ENCODE measurements at regions not wholly inside any gene's neighbourhood (a gene's known extent, or its start where the extent isn't known, plus 50 kb on each side); places are given as distances from the start of the nearest gene placed in this dataset.

GRCh38 chr14:49417790-49418189 lies 168.4 kb downstream of the RPS29 start:
- Histone ChIP-seq H3K4me1 (no peaks in the 10 kb centered on the region), H3K27me3 (no peaks in the 10 kb centered on the region), H3K27ac (no peak overlapping the region), H3K4me3 (no peak overlapping the region), H3K36me3 (no peaks in the 10 kb centered on the region), H3K9me3 (no peaks in the 10 kb centered on the region)
- ATAC-seq (ENCODE audit: low FRiP score in 2 of 2) = no peak
- TF ChIP-seq POLR2AphosphoS5 (IDR thresholded peaks at IDR 0.05) (no peak), POLR2A (IDR thresholded peaks at IDR 0.05) (no peak), EP300 (IDR thresholded peaks at IDR 0.05) (no peak), CTCF (IDR thresholded peaks at IDR 0.05) (no peak)
- DNase-seq = no peak

- WGBS, 2 donors = 63 to 69% methylated on average over 1 of the region's 1 CpG
- DNase-seq = no peak
These were observed 177.8 kb downstream of the RPS29 start for GRCh38 chr14:49408187-49408933.

GRCh38 chr14:49405291-49405690 lies 180.9 kb downstream of the RPS29 start:
- H3K4me1 ChIP-seq = no peaks in the 10 kb centered on the region
- ATAC-seq (ENCODE audit: low FRiP score in 2 of 2) = no peak
- WGBS, 2 donors = 57 to 58% methylated on average over 3 of the region's 3 CpGs

More at GRCh38 chr14:49408187-49408933, 177.8 kb downstream of the RPS29 start:
- no peak for ATAC-seq (ENCODE audit: low FRiP score in 2 of 2)
- TF ChIP-seq POLR2A (IDR thresholded peaks at IDR 0.05) = no peak
- no peak for TF ChIP-seq POLR2AphosphoS5 (IDR thresholded peaks at IDR 0.05)
- TF ChIP-seq EP300 (IDR thresholded peaks at IDR 0.05) = no peak
- TF ChIP-seq CTCF (IDR thresholded peaks at IDR 0.05) = no peak
- Histone ChIP-seq H3K36me3 (no peaks in the 10 kb centered on the region), H3K27me3 (no peaks in the 10 kb centered on the region), H3K4me1 (no peaks in the 10 kb centered on the region), H3K4me3 (no peak overlapping the region), H3K9me3 (no peaks in the 10 kb centered on the region), H3K27ac (no peak overlapping the region)

GRCh38 chr14:49401373-49401772 lies 184.8 kb downstream of the RPS29 start:
- 71% methylated on average over 2 of the region's 2 CpGs for WGBS, 2 donors
- no peaks in the 10 kb centered on the region for H3K9me3 ChIP-seq
- H3K27ac ChIP-seq = no peak overlapping the region
- no peak overlapping the region for H3K4me3 ChIP-seq
- H3K36me3 ChIP-seq = no peaks in the 10 kb centered on the region
- DNase-seq (no peak), ATAC-seq (ENCODE audit: low FRiP score in 2 of 2) (no peak)
- TF ChIP-seq EP300 (IDR thresholded peaks at IDR 0.05) (no peak), POLR2A (IDR thresholded peaks at IDR 0.05) (no peak), POLR2AphosphoS5 (IDR thresholded peaks at IDR 0.05) (no peak)
- no peaks in the 10 kb centered on the region for H3K4me1 ChIP-seq
- H3K27me3 ChIP-seq = no peaks in the 10 kb centered on the region

More at GRCh38 chr14:49405291-49405690, 180.9 kb downstream of the RPS29 start:
- H3K27me3 ChIP-seq = no peaks in the 10 kb centered on the region
- no peak overlapping the region for H3K27ac ChIP-seq
- no peaks in the 10 kb centered on the region for H3K9me3 ChIP-seq
- H3K4me3 ChIP-seq = no peak overlapping the region
- DNase-seq = no peak
- no peaks in the 10 kb centered on the region for H3K36me3 ChIP-seq
- TF ChIP-seq POLR2A (IDR thresholded peaks at IDR 0.05) = no peak
- TF ChIP-seq CTCF (IDR thresholded peaks at IDR 0.05) = no peak
- TF ChIP-seq POLR2AphosphoS5 (IDR thresholded peaks at IDR 0.05) = no peak
- no peak for TF ChIP-seq EP300 (IDR thresholded peaks at IDR 0.05)

- Histone ChIP-seq H3K4me3 (no peak overlapping the region), H3K27ac (no peak overlapping the region), H3K9me3 (no peaks in the 10 kb centered on the region), H3K4me1 (no peaks in the 10 kb centered on the region), H3K27me3 (no peaks in the 10 kb centered on the region), H3K36me3 (no peaks in the 10 kb centered on the region)
- no peak for TF ChIP-seq CTCF (IDR thresholded peaks at IDR 0.05)
- TF ChIP-seq EP300 (IDR thresholded peaks at IDR 0.05) = no peak
- TF ChIP-seq POLR2A (IDR thresholded peaks at IDR 0.05) = no peak
- no peak for TF ChIP-seq POLR2AphosphoS5 (IDR thresholded peaks at IDR 0.05)
- ATAC-seq (ENCODE audit: low FRiP score in 2 of 2) = no peak
- no peak for DNase-seq
These were observed 189.4 kb downstream of the RPS29 start for GRCh38 chr14:49396801-49397200.

Data from upper lobe of left lung (tissue), 6 donors.